Colonic mucosa (tissue), 4 donors: ENCODE measurements at regions not wholly inside any gene's neighbourhood (a gene's known extent, or its start where the extent isn't known, plus 50 kb on each side); places are given as distances from the start of the nearest gene placed in this dataset.

ENCODE experiments used
- DNase-seq: peaks from one replicate; pipeline ENCODE4 v3.0.0-alpha.2; 2020
- H3K27ac ChIP-seq: fragments of 200-600 bp; one replicate; pipeline ENCODE4 v1.8.0; 2021
- H3K27me3 ChIP-seq: fragments of 200-600 bp; one replicate; pipeline ENCODE4 v1.8.0; 2021
- H3K36me3 ChIP-seq: fragments of 200-600 bp; one replicate; pipeline ENCODE4 v1.8.0; 2021
- H3K4me1 ChIP-seq: fragments of 200-600 bp; one replicate; pipeline ENCODE4 v1.8.0; 2021; ENCODE audit warnings: mild to moderate bottlenecking
- H3K4me3 ChIP-seq: fragments of 200-600 bp; one replicate; pipeline ENCODE4 v1.8.0; 2021
- H3K9ac ChIP-seq, 2 donors: one replicate each; pipeline ENCODE4 v1.7.0; 2013; ENCODE audit warnings: control low read depth in 2 of 2, low read depth in 2 of 2, low read length in 2 of 2
- H3K9me3 ChIP-seq: fragments of 200-600 bp; one replicate; pipeline ENCODE4 v1.8.0; 2021
- intact Hi-C: fragments of 100-400 bp; cut with DNase I; formaldehyde crosslinking; loops from one replicate; pipeline ENCODE4 v1.14.1; 2022
- TF ChIP-seq, protein P1 (sequence below): fragments of 200-600 bp; IDR thresholded peaks from one replicate; pipeline ENCODE4 v1.8.0; 2022; ENCODE audit warnings: antibody characterized with exemption, mild to moderate bottlenecking
- donor health status: healthy.
- donor health status: DM: no; HTN: no; CAD: no.
- donor health status: DM: no; HTN: no; CAD: no.

DNA sequence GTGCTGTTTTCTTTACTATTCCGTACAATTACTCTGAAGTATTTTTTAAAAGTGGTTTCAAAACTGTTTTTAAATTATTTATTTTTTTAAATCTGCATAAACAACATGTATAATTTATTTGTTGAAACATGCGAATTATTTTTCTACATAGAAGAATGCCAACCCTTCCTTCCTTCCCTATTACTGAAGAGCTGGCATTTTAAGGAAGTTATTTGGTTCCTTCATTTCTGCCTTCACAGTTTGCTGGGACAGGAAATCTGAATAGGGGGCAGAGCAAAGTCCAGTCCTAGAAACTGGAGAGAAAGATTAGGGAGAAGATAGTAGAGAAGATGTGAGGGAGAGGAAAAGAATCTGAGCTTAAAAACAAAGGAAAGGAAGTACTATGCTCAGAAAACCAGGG, 146.7 kb upstream of the ACVR2A start:
- H3K27me3 ChIP-seq, result no peaks in the 10 kb centered on the region
- H3K4me3 ChIP-seq, result no peak overlapping the region
- TF ChIP-seq, protein P1, sequence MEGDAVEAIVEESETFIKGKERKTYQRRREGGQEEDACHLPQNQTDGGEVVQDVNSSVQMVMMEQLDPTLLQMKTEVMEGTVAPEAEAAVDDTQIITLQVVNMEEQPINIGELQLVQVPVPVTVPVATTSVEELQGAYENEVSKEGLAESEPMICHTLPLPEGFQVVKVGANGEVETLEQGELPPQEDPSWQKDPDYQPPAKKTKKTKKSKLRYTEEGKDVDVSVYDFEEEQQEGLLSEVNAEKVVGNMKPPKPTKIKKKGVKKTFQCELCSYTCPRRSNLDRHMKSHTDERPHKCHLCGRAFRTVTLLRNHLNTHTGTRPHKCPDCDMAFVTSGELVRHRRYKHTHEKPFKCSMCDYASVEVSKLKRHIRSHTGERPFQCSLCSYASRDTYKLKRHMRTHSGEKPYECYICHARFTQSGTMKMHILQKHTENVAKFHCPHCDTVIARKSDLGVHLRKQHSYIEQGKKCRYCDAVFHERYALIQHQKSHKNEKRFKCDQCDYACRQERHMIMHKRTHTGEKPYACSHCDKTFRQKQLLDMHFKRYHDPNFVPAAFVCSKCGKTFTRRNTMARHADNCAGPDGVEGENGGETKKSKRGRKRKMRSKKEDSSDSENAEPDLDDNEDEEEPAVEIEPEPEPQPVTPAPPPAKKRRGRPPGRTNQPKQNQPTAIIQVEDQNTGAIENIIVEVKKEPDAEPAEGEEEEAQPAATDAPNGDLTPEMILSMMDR, result no peak
- H3K36me3 ChIP-seq, result no peaks in the 10 kb centered on the region
- H3K4me1 ChIP-seq, result no peaks in the 10 kb centered on the region
- no peaks in the 10 kb centered on the region for H3K9me3 ChIP-seq
- no peak overlapping the region for H3K9ac ChIP-seq
- no peak for DNase-seq
- intact Hi-C loops, result no loop called here
- no peak overlapping the region for H3K27ac ChIP-seq

DNA sequence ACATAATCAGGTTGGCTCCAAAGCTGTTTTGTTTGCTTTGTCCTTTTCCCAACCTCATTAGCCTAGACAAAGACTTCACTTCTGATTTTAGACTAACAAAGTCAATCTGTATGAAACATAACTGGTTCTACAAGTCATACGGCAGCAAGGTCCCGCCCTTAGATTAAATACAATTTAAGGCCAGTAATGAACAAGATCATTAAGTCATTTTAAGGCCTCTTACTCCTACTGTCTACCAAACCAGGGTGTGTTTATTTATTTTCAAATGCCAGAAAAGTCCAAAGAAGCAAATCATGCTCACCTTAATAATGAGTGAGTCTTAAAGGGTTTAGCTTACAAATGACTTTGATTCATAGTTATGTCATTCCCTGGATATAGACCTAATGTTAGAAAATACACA, 148.4 kb upstream of the ACVR2A start:
- no peaks in the 10 kb centered on the region for H3K27me3 ChIP-seq
- no peaks in the 10 kb centered on the region for H3K4me1 ChIP-seq
- no peak overlapping the region for H3K9ac ChIP-seq
- no peak overlapping the region for H3K4me3 ChIP-seq
- H3K27ac ChIP-seq, result peak overlapping the region; percentile 56
- TF ChIP-seq, protein P1, result no peak
- no peaks in the 10 kb centered on the region for H3K9me3 ChIP-seq
- intact Hi-C loops, result no loop called here
- peak; percentile 22 for DNase-seq
- no peaks in the 10 kb centered on the region for H3K36me3 ChIP-seq

DNA sequence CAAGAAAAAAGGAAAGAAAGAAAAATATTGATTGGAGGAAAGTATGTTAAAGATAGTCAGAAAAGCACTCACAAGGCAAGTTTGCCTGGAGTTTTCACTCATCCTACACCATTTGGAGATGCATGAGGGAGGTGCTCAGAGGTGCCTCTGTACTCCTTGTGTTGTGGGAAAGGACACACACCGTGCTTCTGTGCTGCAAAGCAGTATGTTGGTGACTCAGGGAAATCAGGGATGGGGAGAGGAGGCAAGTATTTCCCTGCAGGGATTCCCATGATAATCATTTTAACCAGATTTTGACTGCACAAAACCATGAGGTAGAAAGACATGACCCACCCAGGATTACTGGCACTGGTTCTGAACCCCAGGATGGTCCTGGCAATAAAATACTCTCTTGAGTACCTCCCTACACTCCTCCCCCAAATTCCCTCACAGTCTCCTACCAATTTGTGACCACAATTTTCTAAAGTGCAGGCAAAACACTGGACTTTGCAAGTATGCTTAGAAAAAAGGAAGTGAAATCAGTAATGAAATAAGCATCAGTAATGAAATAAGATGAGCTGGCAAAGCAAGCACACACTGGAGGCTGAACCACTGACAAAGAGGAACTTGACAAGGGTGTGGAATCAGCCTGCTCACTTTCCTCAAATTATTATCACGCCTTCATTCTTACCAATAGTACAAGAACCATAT, 155.5 kb upstream of the ACVR2A start:
- intact Hi-C loops, result no loop called here
- no peak for DNase-seq

DNA sequence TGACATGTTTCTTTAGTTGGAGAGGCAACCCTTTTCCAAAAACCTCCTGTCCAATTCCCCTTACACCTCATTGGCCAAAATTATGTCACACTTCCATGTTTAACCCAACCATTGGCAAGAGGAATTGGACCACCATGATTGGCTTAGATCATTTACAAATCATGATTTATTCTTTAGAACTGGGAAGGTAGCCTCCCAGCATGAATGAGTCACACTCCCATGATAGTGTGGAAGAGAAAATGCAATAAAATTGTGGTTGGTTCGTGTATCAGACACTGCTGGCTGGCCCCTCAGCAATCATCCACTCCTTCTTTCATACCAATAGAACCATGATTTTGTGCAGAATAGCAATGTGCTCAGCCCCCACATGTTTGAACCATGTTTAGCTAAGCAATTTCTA, 156.6 kb upstream of the ACVR2A start:
- TF ChIP-seq, protein P1, result no peak
- no peak overlapping the region for H3K4me3 ChIP-seq
- intact Hi-C loops, result no loop called here
- no peak overlapping the region for H3K9ac ChIP-seq
- no peak for DNase-seq
- no peaks in the 10 kb centered on the region for H3K27me3 ChIP-seq
- no peaks in the 10 kb centered on the region for H3K36me3 ChIP-seq
- H3K27ac ChIP-seq, result no peak overlapping the region
- H3K9me3 ChIP-seq, result no peaks in the 10 kb centered on the region
- H3K4me1 ChIP-seq, result no peaks in the 10 kb centered on the region

More for the DNA sequence above, 155.5 kb upstream of the ACVR2A start:
- Histone ChIP-seq H3K9ac (no peak overlapping the region), H3K27me3 (no peaks in the 10 kb centered on the region), H3K36me3 (no peaks in the 10 kb centered on the region), H3K27ac (no peak overlapping the region), H3K9me3 (no peaks in the 10 kb centered on the region), H3K4me1 (no peaks in the 10 kb centered on the region), H3K4me3 (no peak overlapping the region)
- TF ChIP-seq, protein P1, result no peak

DNA sequence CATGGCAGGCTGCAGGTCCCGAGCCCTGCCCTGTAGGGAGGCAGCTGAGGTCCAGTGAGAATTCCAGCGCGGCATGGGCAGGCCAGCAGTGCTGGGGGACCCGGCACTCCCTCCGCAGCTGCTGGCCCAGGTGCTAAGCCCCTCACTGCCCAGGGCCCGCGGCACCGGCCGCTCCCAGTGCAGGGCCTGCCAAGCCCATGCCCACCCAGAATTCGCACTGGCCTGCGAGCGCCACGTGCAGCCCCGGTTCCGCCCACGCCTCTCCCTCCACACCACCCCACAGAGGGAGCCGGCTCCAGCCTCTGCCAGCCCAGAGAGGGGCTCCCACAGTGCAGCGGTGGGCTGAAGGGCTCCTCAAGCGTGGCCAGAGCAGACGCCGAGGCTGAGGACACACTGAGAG, 158.5 kb upstream of the ACVR2A start:
- Histone ChIP-seq H3K4me1 (no peaks in the 10 kb centered on the region), H3K9me3 (no peaks in the 10 kb centered on the region), H3K36me3 (no peaks in the 10 kb centered on the region), H3K9ac (no peak overlapping the region), H3K27me3 (no peaks in the 10 kb centered on the region), H3K27ac (no peak overlapping the region), H3K4me3 (no peak overlapping the region)
- TF ChIP-seq, protein P1, result no peak
- intact Hi-C loops, result no loop called here
- DNase-seq, result no peak
